WI38 (cell line): ENCODE measurements at regions not wholly inside any gene's neighbourhood (a gene's known extent, or its start where the extent isn't known, plus 50 kb on each side); places are given as distances from the start of the nearest gene placed in this dataset.

Experiments
- H3K4me3 ChIP-seq: 2 replicates; pipeline ENCODE4 v1.5.1; 2011; ENCODE audit warnings: low read depth, mild to moderate bottlenecking, control low read depth, low read length
- TF ChIP-seq, protein P1 (sequence below): IDR thresholded peaks from 2 replicates; pipeline ENCODE4 v1.5.1; 2012; ENCODE audit warnings: low read depth, mild to moderate bottlenecking, control low read depth, low read length

DNA sequence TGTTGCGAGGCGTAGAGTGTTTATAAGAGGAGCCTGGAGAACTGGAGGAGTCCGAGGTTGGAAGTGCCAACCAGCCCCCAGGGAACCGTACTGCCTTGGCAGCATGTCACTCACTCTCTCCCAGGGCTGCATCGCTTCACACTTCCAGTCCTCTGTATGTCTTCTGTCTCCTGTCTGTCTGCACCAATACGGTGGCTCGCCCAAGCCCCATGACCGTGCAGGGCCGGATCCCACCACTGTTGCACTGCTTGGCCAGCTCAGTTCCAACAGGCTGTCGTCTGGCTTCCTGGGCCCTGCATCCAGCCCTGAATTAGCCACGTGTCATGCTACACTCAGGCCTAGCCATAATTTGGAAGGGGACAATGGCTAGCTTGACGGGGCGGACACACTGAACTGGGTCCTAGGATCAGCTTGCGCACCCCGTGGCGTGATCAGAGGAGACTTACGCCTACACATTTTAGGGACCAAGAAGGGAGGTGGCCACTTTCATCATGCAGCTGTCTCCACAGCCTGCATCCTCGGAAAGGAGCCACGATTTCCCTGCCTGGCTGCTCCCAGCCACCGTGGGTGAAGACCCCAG is 147.1 kb downstream of the URI1 start:
- TF ChIP-seq, protein P1, sequence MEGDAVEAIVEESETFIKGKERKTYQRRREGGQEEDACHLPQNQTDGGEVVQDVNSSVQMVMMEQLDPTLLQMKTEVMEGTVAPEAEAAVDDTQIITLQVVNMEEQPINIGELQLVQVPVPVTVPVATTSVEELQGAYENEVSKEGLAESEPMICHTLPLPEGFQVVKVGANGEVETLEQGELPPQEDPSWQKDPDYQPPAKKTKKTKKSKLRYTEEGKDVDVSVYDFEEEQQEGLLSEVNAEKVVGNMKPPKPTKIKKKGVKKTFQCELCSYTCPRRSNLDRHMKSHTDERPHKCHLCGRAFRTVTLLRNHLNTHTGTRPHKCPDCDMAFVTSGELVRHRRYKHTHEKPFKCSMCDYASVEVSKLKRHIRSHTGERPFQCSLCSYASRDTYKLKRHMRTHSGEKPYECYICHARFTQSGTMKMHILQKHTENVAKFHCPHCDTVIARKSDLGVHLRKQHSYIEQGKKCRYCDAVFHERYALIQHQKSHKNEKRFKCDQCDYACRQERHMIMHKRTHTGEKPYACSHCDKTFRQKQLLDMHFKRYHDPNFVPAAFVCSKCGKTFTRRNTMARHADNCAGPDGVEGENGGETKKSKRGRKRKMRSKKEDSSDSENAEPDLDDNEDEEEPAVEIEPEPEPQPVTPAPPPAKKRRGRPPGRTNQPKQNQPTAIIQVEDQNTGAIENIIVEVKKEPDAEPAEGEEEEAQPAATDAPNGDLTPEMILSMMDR: no peak
- H3K4me3 ChIP-seq: no peak overlapping the region

DNA sequence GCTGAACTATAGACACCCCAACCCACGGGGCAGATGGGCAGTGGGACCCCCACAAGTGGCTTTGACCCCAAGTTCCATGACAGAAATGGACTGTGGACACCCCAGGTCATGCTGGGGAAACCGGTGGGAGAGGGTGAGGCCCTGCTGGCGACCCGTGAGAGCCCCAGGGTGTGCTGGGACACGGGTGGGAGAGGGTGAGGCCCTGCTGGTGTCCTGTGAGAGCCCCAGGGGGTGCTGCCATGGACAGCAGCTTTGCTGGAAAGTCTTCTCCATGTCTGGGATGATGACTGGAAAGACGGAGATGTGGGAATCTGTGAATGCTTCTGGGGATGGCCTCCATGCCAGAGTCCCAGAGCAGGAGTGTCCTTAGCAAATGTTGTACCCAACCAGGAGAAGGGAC is 148.4 kb downstream of the URI1 start:
- TF ChIP-seq, protein P1: no peak
- H3K4me3 ChIP-seq: no peak overlapping the region

DNA sequence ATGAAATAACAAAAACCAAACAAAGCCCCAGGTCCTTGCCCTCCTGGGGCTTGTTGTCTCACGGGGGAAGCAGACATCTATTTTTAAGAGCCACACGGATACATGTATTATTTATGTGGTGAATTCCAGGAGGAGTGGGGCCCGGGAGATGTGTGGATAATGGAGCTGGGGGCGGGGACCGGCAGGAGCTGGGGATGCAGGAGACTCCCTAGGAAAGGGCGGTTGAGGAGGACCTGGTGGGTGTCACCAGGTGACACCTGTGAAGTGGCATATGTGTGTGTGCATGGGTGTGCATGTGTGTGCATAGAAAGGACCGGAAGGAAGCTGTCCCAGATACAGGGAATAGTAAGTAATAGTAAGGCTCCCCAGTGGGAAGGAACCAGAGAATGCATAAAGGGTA is 148.9 kb downstream of the URI1 start:
- H3K4me3 ChIP-seq: no peak overlapping the region
- TF ChIP-seq, protein P1: no peak

DNA sequence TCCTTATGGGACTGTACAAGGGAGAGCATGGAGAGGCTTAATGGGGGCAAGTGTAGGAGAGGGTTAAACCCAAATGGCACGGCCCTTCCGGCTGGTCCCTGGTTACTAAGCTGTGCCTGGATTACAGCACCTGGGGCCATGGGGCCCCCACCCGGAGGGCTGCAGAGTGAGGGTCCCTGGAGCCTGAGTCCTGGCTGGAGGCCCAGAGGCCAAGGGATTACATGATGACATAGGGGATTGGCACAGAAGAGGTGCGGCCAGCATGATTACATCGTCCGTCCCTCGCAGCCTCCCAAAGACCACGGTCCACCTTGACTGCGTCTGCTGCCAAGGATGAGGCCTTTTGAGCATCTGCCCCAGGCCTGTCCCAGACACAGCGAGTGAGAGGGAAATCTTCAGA is 149.4 kb downstream of the URI1 start:
- TF ChIP-seq, protein P1: no peak
- no peak overlapping the region for H3K4me3 ChIP-seq

DNA sequence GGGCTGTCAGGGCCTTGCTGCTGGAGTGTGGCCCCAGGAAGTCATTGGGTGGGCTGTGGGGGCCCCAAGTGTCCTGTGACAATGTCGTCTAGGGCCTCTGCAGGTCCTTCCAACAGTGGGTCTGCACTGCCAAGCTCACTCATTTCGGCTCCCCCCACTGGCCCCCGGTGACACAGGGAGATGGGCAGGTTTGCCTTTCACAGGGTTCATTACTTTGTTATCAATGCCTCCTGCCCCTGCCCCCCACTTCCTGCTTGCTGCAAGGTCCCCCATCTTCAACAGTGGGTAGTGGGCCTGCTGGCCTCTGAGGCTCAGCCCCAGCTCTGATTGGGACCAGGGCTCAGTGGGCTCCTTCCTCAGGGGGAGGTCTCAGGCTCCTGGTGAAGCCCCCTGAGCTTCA is 149.8 kb downstream of the URI1 start:
- TF ChIP-seq, protein P1: no peak
- H3K4me3 ChIP-seq: no peak overlapping the region

DNA sequence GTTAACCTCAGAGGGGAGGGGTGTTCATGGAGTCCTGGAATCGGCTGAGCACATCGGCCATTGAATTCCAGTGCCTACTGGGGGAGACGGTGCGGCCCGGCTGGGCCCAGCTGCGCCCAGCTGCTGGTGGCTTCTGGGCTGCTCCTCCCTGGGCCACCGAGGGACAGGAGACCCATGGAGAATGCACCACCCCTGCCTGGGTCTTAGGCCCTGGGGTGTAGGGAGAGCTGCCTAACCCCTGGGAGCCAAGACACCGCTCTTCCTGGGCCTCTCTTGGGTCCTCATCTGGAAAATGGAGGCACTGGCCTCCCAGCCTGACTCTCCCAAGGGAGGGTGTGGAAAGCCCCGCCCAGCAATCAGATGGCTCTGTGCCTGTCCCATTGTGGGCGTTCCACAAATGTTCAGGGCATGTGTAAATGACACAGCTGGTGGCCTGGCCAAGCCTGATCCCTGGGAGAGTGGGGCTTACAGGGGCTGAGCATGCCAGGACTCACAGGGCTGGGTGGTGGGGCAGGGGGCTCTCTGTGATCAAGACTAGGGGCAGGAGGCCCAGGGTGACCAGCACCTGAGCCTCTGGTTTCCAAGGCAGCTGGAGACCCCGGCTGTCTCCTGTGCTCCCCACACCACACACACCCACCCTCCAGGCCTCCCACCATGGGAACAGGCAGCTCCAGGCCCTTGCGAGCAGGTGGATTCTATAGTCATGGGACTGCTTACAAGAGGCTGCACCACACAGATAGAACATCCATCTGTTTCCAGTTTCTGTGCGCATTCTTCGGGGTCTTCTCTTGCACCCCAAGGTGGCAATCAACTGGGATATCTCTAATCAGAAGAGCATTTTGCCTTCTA is 150.9 kb downstream of the URI1 start:
- TF ChIP-seq, protein P1: no peak
- H3K4me3 ChIP-seq: no peak overlapping the region
